Keratinocyte (primary cell): ENCODE measurements at regions not wholly inside any gene's neighbourhood (a gene's known extent, or its start where the extent isn't known, plus 50 kb on each side); places are given as distances from the start of the nearest gene placed in this dataset.

Source experiments
- DNase-seq: peaks from one replicate; pipeline ENCODE4 v3.0.0-alpha.2; 2011; ENCODE audit warnings: low read depth, missing footprints, low spot score
- FAIRE-seq: peaks from 2 replicates; lab custom pipeline; 2011; peaks lifted over from hg19 to GRCh38; lab: Jason Lieb, UNC
- H2AFZ ChIP-seq: 2 replicates; pipeline ENCODE4 v1.6.0; 2012; ENCODE audit warnings: low read length, control low read depth, inconsistent platforms; ENCODE audit not compliant: control insufficient read depth
- H3K27ac ChIP-seq: 2 replicates; pipeline ENCODE4 v1.5.1; 2011; ENCODE audit warnings: low read length; ENCODE audit not compliant: control insufficient read depth, insufficient read depth
- H3K27me3 ChIP-seq: 3 replicates; pipeline ENCODE4 v1.6.0; 2011; ENCODE audit warnings: low read length; ENCODE audit not compliant: control insufficient read depth, insufficient read depth; ENCODE audit errors: extremely low read depth
- H3K36me3 ChIP-seq, 2 experiments: 2 replicates in 1 of 2; 3 replicates in 1 of 2; pipeline ENCODE4 v1.5.1; 2011; ENCODE audit warnings: low read length in 2 of 2, mild to moderate bottlenecking in 1 of 2; ENCODE audit not compliant: control insufficient read depth in 2 of 2, insufficient read depth in 2 of 2; ENCODE audit errors: extremely low read depth in 1 of 2
- H3K4me1 ChIP-seq: 3 replicates; pipeline ENCODE4 v1.5.1; 2011; ENCODE audit warnings: low read length; ENCODE audit not compliant: control insufficient read depth, insufficient read depth; ENCODE audit errors: extremely low read depth
- H3K4me2 ChIP-seq: 3 replicates; pipeline ENCODE4 v1.6.0; 2011; ENCODE audit warnings: low read depth, low read length; ENCODE audit not compliant: control insufficient read depth, insufficient read depth; ENCODE audit errors: extremely low read depth
- H3K4me3 ChIP-seq, 3 experiments: fragments of 200-600 bp in 1 of 3; sonication (generic) in 1 of 3; 2 replicates in 2 of 3; 3 replicates in 1 of 3; pipeline ENCODE4 v1.5.1; 2011 to 2016; ENCODE audit warnings: low read length in 3 of 3, mild to moderate bottlenecking in 3 of 3, control low read depth in 2 of 3, inconsistent platforms in 1 of 3, low read depth in 1 of 3, mixed read lengths in 1 of 3, mixed run types in 1 of 3, moderate library complexity in 1 of 3; ENCODE audit not compliant: control insufficient read depth in 2 of 3, insufficient read depth in 2 of 3; ENCODE audit errors: extremely low read depth in 1 of 3
- H3K79me2 ChIP-seq: 2 replicates; pipeline ENCODE4 v1.6.0; 2012; ENCODE audit warnings: low read length; ENCODE audit not compliant: control insufficient read depth, insufficient read depth
- H3K9ac ChIP-seq: 3 replicates; pipeline ENCODE4 v1.6.0; 2011; ENCODE audit warnings: low read length; ENCODE audit not compliant: control insufficient read depth, insufficient read depth; ENCODE audit errors: extremely low read depth
- H3K9me1 ChIP-seq: 3 replicates; pipeline ENCODE4 v1.6.0; 2011; ENCODE audit warnings: low read length; ENCODE audit not compliant: control insufficient read depth, insufficient read depth; ENCODE audit errors: extremely low read depth
- H3K9me3 ChIP-seq: 2 replicates; pipeline ENCODE4 v1.5.1; 2012; ENCODE audit warnings: low read depth, low read length; ENCODE audit not compliant: control insufficient read depth
- H4K20me1 ChIP-seq: 3 replicates; pipeline ENCODE4 v1.6.0; 2011; ENCODE audit warnings: low read length; ENCODE audit not compliant: control insufficient read depth, insufficient read depth; ENCODE audit errors: extremely low read depth
- EZH2 ChIP-seq: IDR thresholded peaks from one replicate; pipeline ENCODE4 v1.6.1; 2012; ENCODE audit warnings: inconsistent platforms, mild to moderate bottlenecking, low read length, moderate library complexity
- dilution Hi-C: fragments of 300-500 bp; cut with MboI; formaldehyde crosslinking; loops from one replicate; pipeline ENCODE4 v1.7.0; 2020; ENCODE audit warnings: low sequenced_read_pairs; ENCODE audit not compliant: extremely low pct_ligation_motif_present
- TF ChIP-seq, protein P1 (sequence below), 3 experiments: IDR thresholded peaks in 1 of 3; conservative IDR thresholded peaks in 1 of 3; optimal IDR thresholded peaks in 1 of 3; 2 replicates in 2 of 3; 3 replicates in 1 of 3; pipeline versions ENCODE3 to v1.5.1; 2011; ENCODE audit warnings: low read length in 3 of 3, mild to moderate bottlenecking in 3 of 3, moderate library complexity in 2 of 3, control low read depth in 1 of 3, inconsistent platforms in 1 of 3; ENCODE audit not compliant: insufficient read depth in 2 of 3; ENCODE audit errors: extremely low read depth in 1 of 3

- Histone ChIP-seq H3K27ac (no peak overlapping the region), H3K4me1 (no peaks in the 10 kb centered on the region), H3K4me3 (no peak overlapping the region), H4K20me1 (no peaks in the 10 kb centered on the region), H3K9me1 (no peaks in the 10 kb centered on the region), H3K79me2 (no peaks in the 10 kb centered on the region), H3K9me3 (no peaks in the 10 kb centered on the region), H3K9ac (no peak overlapping the region), H2AFZ (no peak overlapping the region), H3K4me2 (no peak overlapping the region), H3K27me3 (no peaks in the 10 kb centered on the region), H3K36me3 (no peaks in the 10 kb centered on the region)
- TF ChIP-seq EZH2 = no peak
- TF ChIP-seq, protein P1, sequence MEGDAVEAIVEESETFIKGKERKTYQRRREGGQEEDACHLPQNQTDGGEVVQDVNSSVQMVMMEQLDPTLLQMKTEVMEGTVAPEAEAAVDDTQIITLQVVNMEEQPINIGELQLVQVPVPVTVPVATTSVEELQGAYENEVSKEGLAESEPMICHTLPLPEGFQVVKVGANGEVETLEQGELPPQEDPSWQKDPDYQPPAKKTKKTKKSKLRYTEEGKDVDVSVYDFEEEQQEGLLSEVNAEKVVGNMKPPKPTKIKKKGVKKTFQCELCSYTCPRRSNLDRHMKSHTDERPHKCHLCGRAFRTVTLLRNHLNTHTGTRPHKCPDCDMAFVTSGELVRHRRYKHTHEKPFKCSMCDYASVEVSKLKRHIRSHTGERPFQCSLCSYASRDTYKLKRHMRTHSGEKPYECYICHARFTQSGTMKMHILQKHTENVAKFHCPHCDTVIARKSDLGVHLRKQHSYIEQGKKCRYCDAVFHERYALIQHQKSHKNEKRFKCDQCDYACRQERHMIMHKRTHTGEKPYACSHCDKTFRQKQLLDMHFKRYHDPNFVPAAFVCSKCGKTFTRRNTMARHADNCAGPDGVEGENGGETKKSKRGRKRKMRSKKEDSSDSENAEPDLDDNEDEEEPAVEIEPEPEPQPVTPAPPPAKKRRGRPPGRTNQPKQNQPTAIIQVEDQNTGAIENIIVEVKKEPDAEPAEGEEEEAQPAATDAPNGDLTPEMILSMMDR (optimal IDR thresholded peaks at IDR 0.05 in 1 of 3, IDR thresholded peaks at IDR 0.05 in 1 of 3, conservative IDR thresholded peaks at IDR 0.05 in 1 of 3; ENCODE audit: extremely low read depth in 1 of 3, insufficient read depth in 2 of 3, low read length in 3 of 3) = no peak
- no peak for FAIRE-seq
- dilution Hi-C loops = no loop called here
- no peak for DNase-seq
These were observed 1441.7 kb upstream of the CELF4 start for GRCh38 chr18:39007031-39007902.

GRCh38 chr18:38996056-38996455 is 1430.5 kb upstream of the CELF4 start:
- no peak for TF ChIP-seq EZH2
- TF ChIP-seq, protein P1 (optimal IDR thresholded peaks at IDR 0.05 in 1 of 3, IDR thresholded peaks at IDR 0.05 in 1 of 3, conservative IDR thresholded peaks at IDR 0.05 in 1 of 3; ENCODE audit: extremely low read depth in 1 of 3, insufficient read depth in 2 of 3, low read length in 3 of 3) = no peak
- H3K9me3 ChIP-seq = no peaks in the 10 kb centered on the region
- no peaks in the 10 kb centered on the region for H3K36me3 ChIP-seq
- no peaks in the 10 kb centered on the region for H3K79me2 ChIP-seq
- no peaks in the 10 kb centered on the region for H3K27me3 ChIP-seq
- H3K9me1 ChIP-seq = no peaks in the 10 kb centered on the region
- DNase-seq = no peak
- no peaks in the 10 kb centered on the region for H3K4me1 ChIP-seq
- H3K9ac ChIP-seq = no peak overlapping the region
- no peak overlapping the region for H3K4me3 ChIP-seq
- FAIRE-seq = no peak
- H4K20me1 ChIP-seq = no peaks in the 10 kb centered on the region
- H2AFZ ChIP-seq = no peak overlapping the region
- H3K27ac ChIP-seq = no peak overlapping the region
- H3K4me2 ChIP-seq = no peak overlapping the region
- dilution Hi-C loops = no loop called here
